Thoracic aorta (tissue), 2 donors: ENCODE measurements at regions not wholly inside any gene's neighbourhood (a gene's known extent, or its start where the extent isn't known, plus 50 kb on each side); places are given as distances from the start of the nearest gene placed in this dataset.
A peak's percentile ranks its signal among the peaks of the same experiment; 100 is the strongest.

ENCODE experiments used
- ATAC-seq: fragments of 150-250 bp; one replicate; pipeline ENCODE4 v1.8.0; 2017; ENCODE audit warnings: low read depth; ENCODE audit not compliant: insufficient number of reproducible peaks, low FRiP score
- DNase-seq: peaks from one replicate; pipeline ENCODE4 v3.0.0-alpha.2; 2020; ENCODE audit warnings: low spot score
- H3K27ac ChIP-seq, 2 donors: fragments of 200-600 bp; sonication (generic); 1 replicate in 1 of 2; 2 replicates in 1 of 2; pipeline ENCODE4 v1.5.1; 2016; ENCODE audit warnings: mild to moderate bottlenecking in 2 of 2, moderate library complexity in 2 of 2
- H3K27me3 ChIP-seq: fragments of 200-600 bp; sonication (generic); replicated peaks from 2 replicates; pipeline ENCODE4 v1.6.0; 2016; ENCODE audit warnings: mild to moderate bottlenecking; ENCODE audit not compliant: insufficient read depth
- H3K36me3 ChIP-seq: fragments of 200-600 bp; sonication (generic); one replicate; pipeline ENCODE4 v1.5.1; 2016
- H3K4me1 ChIP-seq, 2 donors: fragments of 200-600 bp; sonication (generic); 1 replicate in 1 of 2; 2 replicates in 1 of 2; pipeline versions ENCODE4 v1.5.1 to v1.6.0; 2016; ENCODE audit warnings: low read depth in 2 of 2, mild to moderate bottlenecking in 1 of 2; ENCODE audit not compliant: control insufficient read depth in 1 of 2
- H3K4me3 ChIP-seq: fragments of 200-600 bp; sonication (generic); 2 replicates; pipeline ENCODE4 v1.5.1; 2016; ENCODE audit warnings: mild to moderate bottlenecking
- H3K9me3 ChIP-seq: fragments of 200-600 bp; sonication (generic); 2 replicates; pipeline ENCODE4 v1.5.1; 2016
- TF ChIP-seq, protein P1 (sequence below): fragments of 200-600 bp; sonication (generic); IDR thresholded peaks from one replicate; pipeline ENCODE4 v1.5.1; 2019; ENCODE audit warnings: antibody characterized with exemption

- ATAC-seq (no peak), DNase-seq (no peak)
- H3K4me1 ChIP-seq: peaks cover 7 to 22% of the 10 kb centered on the region in 2 donors
- H3K36me3 ChIP-seq: no peaks in the 10 kb centered on the region
- H3K4me3 ChIP-seq: no peak overlapping the region
- H3K9me3 ChIP-seq: no peaks in the 10 kb centered on the region
- H3K27ac ChIP-seq: no peak overlapping the region
- H3K27me3 ChIP-seq: no peaks in the 10 kb centered on the region
- TF ChIP-seq, protein P1, sequence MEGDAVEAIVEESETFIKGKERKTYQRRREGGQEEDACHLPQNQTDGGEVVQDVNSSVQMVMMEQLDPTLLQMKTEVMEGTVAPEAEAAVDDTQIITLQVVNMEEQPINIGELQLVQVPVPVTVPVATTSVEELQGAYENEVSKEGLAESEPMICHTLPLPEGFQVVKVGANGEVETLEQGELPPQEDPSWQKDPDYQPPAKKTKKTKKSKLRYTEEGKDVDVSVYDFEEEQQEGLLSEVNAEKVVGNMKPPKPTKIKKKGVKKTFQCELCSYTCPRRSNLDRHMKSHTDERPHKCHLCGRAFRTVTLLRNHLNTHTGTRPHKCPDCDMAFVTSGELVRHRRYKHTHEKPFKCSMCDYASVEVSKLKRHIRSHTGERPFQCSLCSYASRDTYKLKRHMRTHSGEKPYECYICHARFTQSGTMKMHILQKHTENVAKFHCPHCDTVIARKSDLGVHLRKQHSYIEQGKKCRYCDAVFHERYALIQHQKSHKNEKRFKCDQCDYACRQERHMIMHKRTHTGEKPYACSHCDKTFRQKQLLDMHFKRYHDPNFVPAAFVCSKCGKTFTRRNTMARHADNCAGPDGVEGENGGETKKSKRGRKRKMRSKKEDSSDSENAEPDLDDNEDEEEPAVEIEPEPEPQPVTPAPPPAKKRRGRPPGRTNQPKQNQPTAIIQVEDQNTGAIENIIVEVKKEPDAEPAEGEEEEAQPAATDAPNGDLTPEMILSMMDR: no peak
These were observed 129.7 kb downstream of the CEP57L1 start for GRCh38 chr6:109224994-109225393.

DNA sequence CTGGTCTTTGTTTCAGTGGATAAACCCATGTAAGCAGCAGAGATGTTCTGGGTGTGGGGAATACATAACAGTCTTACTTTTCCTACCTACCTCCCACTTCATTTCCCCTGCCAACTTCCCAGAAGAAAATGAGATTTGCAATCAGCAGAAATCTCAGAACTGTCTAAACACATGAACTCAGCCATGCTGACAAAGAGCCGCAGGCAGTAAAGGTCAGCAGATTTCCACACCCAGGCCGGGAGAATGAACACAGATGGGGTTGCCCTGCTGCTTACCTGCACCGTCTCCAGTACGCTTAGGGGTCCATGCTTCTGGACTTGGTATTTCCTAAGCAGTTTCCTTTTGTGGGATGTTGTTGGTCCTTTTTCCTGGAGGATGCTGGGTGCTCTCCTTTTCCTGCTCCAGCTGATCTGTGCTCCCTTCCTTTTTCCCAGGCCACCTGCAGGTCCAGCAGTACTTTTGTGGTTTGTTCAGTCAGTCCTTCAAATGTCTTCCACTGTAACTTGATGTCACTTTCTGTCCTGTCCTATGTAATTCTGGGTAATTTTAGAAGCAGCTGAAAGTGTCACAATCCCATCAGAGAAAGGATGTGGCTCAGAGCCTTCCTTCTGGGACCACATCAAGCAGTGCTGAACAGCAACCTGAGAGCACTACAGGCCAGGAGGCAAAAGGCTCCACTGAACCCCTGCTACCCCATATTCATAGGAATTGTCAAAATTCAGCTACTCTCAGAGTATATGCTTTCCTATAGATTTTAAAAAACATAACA is 129.0 kb downstream of the CEP57L1 start:
- no peak overlapping the region for H3K27ac ChIP-seq
- peaks cover 7 to 28% of the 10 kb centered on the region in 2 donors for H3K4me1 ChIP-seq
- no peak overlapping the region for H3K4me3 ChIP-seq
- TF ChIP-seq, protein P1: no peak
- ATAC-seq: no peak
- H3K27me3 ChIP-seq: no peaks in the 10 kb centered on the region
- no peaks in the 10 kb centered on the region for H3K36me3 ChIP-seq
- H3K9me3 ChIP-seq: no peaks in the 10 kb centered on the region
- no peak for DNase-seq

DNA sequence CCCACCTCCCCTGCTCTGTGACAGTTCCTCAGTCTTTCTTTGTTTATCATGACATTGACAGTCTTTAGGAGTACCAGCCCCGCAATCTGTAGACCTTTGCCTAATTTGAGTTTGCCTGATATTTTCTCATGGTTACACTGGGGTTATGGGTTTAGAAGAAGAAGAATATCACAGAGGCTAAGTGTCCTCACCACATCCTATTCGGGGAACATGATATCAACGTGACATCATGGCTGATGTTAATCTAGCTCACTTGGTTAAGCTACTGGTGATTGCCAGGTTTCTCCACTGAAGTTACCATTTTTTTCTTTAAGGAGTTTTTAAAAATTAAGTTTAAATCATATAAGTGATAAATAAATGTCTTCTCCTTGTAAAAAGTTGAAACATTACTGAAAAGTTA is 127.5 kb downstream of the CEP57L1 start:
- H3K27ac ChIP-seq: no peak overlapping the region
- no peaks in the 10 kb centered on the region for H3K27me3 ChIP-seq
- no peaks in the 10 kb centered on the region for H3K9me3 ChIP-seq
- H3K36me3 ChIP-seq: no peaks in the 10 kb centered on the region
- H3K4me1 ChIP-seq: peaks cover 7 to 28% of the 10 kb centered on the region in 2 donors
- TF ChIP-seq, protein P1: no peak
- DNase-seq: no peak
- H3K4me3 ChIP-seq: no peak overlapping the region
- no peak for ATAC-seq

DNA sequence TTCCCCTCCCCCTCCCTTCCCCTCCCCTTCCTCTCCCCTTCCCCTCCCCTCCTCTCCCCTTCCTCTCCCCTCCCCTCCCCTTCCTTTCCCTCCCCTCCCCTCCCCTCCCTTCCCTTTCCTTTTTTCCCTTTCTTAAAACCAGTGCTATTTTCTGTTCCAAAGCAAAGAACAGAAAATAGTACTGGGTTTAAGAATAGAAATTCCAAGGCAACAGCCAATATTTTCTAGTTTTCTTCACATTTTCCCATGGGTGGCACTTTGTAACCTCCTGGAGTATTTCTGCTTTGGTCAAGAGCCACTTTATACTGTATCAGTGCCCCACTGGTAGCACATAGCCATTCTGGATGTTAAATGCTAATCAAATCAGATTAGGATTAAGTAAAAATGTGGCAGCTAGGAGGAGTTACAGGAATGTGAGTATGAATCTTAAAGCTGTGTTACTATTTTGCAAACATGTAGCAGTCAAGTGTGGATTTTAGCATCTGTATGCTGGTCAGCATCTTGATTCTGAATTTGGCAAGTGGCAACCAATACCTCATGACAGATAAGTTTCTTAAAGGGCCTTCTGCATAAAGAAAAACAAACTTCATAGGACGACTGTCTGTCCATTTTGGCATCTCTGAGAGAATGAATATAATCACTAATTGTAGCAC is 126.4 kb downstream of the CEP57L1 start:
- Histone ChIP-seq H3K27ac (peak overlapping the region; percentile 16 to 58), H3K4me3 (no peak overlapping the region), H3K36me3 (no peaks in the 10 kb centered on the region), H3K4me1 (peaks cover 7 to 28% of the 10 kb centered on the region in 2 donors), H3K27me3 (no peaks in the 10 kb centered on the region), H3K9me3 (no peaks in the 10 kb centered on the region)
- TF ChIP-seq, protein P1: no peak
- DNase-seq: no peak
- ATAC-seq: peak; percentile 75
